HG03045 (cell line): ENCODE measurements at regions not wholly inside any gene's neighbourhood (a gene's known extent, or its start where the extent isn't known, plus 50 kb on each side); places are given as distances from the start of the nearest gene placed in this dataset.

ENCODE experiments used
- ATAC-seq: cut with Tn5 transposase; IDR thresholded peaks from one replicate; pipeline ENCODE4 v1.9.1; 2021; ENCODE audit warnings: mild to moderate bottlenecking, moderate library complexity; ENCODE audit not compliant: unreplicated experiment

- ATAC-seq = no peak
Measured at GRCh38 chr1:65670518-65670917, 122.2 kb upstream of the PDE4B start.

- ATAC-seq = no peak
Measured at GRCh38 chr1:65674522-65674921, 118.2 kb upstream of the PDE4B start.

- ATAC-seq = no peak
Measured at GRCh38 chr1:65679773-65680172, 112.9 kb upstream of the PDE4B start.

DNA sequence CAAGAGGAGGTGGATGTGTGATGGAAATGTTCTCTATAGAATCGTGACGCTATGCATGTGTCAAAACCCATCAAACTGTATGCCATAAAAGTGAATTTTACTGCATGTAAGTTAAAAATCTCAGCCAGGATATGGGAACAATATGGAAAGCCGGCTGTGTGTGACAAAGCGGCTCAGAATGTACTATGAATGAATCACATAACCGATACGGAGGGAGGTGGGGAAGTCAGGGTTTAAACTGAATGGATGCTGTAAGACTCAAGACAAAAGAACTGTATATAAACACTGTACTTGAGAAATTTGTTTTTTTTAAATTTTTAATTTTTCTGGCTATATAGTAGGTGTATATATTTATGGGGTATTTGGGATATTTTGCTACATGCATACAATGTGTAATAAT is 111.6 kb upstream of the PDE4B start:
- ATAC-seq = no peak

DNA sequence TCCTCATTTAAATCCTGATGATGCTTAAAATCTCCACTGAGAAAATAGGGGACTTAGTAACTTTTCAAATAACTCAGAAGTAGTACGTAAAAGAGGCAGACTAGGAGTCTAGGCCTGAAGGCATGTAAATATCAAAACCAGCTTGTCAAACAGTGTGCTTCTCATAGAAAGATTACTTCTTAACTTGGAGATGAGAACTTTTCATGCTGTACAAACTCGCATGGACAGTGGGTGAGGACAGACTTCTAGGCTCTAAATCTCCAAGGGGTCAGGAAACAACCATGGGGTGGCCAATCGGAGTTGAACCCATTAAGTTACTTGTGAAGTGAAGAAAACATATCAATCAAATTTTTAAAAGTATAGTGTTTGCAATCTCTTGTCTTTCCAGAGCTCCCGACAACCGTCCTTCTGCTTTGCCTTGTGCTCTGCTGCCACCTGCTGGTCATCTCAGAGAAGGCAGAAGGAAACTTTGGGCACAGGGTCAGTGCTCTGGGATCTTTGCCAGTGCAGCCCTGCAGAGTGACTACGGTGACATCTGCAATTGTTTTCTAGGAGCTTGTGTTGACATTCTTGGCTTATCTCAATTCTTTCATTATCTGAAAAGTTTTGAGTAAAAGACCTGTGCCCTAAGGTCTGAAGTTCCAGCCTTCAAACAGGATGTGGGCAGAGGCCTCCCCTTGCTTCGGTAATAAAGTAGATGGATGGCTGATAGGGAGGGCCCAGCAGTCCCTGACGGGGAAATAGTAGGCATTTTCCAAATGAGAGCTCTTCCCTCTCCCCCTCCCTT is 105.1 kb upstream of the PDE4B start:
- peak; percentile 93 for ATAC-seq

DNA sequence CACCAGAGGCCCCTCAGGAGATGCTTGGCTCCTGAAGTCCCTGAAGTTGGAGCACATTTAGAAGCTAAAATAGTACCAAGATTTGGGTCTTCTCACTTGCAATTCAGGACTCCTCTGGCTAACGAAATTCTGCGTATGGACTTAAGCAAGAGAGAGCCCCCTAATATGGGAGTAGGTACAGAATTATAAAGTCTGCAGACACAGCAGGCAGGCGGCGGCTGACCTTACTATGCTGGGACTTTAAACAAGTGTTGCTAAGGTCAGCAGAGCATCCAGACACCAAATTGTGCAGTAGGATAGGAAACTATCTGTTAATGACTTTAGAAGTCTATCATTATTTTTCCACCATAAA is 104.5 kb upstream of the PDE4B start:
- ATAC-seq = no peak

- no peak for ATAC-seq
Measured at GRCh38 chr1:65688848-65689247, 103.8 kb upstream of the PDE4B start.

DNA sequence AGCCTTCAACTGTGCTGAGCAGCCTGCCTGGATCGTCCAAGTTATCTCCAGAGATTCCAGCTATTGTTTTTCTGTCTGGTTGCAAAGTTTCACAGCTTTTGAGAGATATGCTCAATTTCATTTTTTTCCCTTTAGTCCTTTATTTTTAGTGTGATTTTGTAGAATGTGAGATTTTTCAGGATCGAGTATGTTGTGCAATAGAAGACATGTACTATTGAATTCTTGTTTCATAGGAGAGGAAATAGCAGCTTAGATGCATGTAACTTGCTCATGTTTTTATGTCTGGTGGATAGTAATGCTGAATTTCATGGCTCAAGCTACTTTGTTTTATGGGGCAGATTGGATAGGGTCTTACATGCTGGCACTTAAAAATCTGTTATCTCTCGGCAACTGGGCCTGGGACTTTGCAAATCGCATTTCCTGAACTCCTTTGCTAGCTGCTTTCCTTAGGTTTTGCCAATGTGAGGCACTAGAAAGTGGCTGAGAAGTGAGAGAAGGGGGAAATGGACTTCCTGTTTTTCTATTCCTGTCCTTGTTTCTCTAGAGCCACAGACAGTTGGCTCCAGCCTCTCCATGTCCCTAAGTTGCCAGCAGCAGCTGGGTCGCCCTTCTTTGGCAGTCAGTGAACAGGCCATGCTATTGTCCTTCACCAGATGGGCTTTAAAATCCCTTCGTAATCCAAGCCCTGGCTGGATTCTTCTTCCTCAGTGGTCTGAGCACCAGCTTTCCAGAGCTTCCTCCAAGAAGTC is 101.4 kb upstream of the PDE4B start:
- no peak for ATAC-seq

- ATAC-seq = no peak
Measured at GRCh38 chr1:65691972-65692371, 100.7 kb upstream of the PDE4B start.

DNA sequence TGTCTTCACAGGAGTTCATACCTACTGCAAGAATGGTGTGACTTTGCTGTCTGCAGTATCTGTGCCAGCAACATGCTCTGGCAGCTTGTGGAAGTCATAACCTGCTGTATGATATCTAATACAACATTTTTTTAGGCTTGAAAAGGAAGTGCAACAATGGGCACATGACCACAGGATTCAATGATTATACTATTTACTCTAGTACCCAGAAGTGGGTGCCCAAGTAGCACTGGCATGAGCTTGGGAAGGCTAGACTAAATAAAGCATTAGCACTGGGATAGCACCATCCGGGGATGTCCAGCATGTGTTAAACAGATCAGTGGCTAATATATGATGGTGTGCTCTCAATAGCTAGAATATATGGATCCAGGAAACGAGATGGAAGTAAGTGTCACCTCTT is 98.6 kb upstream of the PDE4B start:
- no peak for ATAC-seq

DNA sequence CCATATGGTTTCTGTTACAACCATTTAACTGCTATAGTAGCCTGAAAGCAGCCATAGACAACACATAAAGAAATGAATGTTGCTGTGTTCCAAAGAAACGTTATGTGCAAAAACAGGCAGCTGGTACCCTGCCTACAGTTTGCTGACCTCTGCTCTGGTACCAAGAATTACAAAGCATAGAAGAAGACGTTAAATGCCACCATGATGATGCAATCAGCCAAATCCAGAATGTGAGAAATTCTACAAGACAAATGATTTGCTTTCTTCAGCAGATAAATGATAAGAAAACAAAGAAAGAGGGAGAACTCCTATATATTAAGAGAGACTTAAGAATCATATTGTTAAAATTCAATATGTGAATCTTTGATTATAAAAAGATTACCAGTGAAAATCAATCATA is 97.8 kb upstream of the PDE4B start:
- no peak for ATAC-seq

DNA sequence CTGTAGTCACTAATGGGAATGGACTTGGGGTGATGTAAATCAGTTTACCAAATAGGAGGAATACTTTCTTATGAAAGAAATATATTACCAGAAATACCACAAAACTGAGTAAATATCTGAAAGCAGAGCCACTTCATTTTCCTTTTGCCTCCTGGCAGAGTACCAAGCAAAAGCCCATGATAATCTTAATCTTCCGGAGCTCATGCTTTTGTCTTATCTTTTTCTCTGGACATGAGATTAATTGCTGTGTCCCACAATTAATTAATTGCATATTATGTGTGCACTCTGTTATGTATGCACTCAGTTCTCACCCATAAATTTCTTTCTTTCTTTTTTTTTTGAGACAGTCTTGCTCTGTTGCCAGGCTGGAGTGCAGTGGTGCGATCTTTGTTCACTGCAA is 94.1 kb upstream of the PDE4B start:
- no peak for ATAC-seq

- ATAC-seq = no peak
Measured at GRCh38 chr1:65703853-65704252, 88.8 kb upstream of the PDE4B start.

DNA sequence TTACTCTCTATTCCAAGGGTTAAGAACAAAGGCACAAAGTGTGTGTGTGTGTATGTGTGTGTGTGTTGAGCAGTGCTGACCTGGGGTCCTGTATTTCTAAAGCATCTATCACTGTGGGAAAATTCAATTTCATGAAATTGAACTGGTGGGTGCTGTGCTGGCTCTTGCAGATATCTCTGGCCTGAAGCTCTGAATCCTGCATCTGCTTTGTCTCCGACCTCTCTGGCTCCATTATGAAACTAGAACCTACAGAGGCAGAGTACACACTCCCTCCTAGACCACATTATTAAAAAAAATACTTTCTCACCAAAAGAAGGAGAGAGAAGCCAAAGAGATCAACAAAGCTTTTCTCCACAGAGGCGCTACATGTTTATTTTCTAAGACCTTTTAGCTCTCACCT is 88.4 kb upstream of the PDE4B start:
- ATAC-seq = no peak

DNA sequence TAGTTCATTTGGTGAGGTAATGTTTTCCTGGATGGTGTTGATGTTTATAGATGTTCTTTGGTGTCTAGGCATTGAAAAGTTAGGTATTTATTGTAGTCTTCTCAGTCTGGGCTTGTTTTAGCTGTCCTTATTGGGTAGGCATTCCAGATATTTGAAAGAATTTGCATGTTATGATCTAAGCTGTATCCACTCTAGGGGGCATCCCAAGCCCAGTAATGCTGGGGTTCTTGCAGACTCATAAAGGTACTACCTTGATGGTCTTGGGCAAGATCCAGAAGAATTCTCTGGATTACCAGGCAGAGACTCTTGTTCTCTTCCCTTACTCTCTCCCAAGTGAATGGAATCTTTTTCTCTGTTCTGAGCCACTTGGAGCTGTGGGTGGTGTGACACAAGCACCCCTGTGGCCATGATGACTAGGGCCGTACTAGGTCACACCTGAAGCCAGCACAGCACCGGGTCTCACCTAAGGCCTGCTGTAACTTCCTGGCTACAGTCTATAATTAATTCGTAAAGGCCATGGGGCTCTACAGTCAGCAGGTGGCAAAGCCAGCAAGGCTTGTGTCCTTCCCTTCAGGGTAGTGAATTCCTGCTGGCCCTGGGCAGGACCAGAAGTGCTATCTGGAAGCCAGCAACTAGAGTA is 74.8 kb upstream of the PDE4B start:
- ATAC-seq = no peak

DNA sequence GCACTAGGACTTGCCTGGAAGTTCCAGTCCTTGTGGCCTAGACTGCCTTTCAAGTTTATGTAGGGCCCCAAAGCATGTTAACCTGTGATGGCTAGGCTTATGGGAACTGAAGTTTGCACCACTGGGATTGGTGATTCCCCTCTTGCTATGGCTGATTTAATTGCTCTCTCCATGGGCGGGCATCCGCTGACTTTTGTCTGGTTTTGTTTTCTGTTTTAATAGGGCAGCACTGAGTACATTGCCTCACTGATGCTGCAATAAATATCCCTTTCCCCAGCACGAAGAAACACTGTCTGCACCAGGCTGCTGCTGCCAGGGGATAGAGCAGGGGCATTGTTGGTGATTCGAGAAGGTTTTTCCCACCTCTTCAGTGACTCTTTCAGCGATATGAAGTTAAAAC is 73.3 kb upstream of the PDE4B start:
- no peak for ATAC-seq

DNA sequence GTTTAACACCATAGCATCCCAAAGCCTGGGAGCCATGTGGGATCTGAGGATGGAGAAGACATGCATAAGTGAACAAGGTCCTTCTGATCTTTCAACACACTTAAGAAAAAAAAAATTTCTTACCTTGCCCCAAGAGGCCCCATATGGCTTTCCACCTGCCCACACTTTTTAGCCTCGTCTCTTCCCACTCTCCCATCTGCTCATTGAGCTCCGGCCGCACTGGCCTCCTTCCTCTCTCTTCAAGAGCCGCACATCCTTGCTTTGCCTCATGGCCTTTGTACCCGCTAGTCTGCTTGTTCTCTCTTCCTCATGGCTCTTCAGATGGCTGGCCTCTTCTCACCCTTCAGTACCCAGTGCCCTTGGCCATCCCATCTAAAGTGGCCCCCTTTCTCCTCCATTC is 70.2 kb upstream of the PDE4B start:
- no peak for ATAC-seq

DNA sequence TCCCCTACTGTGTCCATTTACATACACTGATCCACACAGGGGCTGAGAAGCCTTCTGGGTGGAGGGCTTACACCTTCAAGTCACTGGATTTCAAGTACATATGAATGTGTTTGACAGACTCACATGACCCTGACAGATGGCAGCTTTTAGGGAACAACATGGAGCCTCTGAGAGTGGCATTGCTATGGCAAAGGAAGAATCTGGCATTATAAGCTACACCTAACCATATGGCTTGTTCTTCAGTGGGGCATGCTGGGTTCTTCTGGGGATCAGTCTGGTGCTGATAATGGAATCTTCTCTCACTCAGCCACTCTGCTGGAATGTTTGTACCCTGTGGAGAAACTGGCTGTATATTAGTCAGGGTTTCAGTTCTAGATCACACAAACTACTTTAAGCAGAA is 68.5 kb upstream of the PDE4B start:
- ATAC-seq = no peak

DNA sequence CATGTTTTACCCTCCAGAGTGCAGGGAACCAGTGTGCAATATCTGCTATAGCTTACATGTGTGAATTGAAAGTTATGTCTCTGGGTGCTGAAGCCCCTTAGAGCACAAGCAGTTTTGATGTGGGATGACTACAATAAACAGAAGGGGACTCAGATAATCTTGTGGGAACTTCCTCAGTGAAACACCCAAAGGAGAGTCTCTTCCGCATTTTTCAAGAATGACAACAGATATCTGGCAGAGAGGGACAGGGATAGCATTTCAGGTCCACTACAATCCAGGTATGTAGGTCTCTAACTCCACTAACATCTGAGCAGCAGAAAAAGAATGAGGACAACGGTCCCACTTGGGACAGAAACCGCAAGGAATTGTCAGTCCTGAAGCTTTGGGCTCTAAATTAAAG is 67.6 kb upstream of the PDE4B start:
- no peak for ATAC-seq

DNA sequence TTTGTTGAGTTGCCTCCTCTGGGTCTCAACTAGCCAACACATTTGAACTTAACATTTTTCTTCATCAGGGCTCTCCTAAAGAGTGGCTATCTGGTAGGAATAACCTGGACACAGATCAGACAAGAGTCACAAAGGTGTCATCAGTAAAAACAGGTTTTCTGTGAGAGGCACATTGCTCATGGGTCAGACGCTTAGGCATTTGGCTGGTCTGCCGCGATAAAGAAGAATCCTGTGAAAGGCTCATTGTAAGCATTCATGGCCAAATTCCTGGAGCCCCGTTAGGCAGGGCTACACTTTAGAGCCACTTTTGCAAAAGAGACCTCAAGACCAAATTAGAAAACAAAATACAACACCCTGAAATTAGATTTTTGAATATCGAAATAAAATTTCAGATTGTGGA is 64.2 kb upstream of the PDE4B start:
- no peak for ATAC-seq

DNA sequence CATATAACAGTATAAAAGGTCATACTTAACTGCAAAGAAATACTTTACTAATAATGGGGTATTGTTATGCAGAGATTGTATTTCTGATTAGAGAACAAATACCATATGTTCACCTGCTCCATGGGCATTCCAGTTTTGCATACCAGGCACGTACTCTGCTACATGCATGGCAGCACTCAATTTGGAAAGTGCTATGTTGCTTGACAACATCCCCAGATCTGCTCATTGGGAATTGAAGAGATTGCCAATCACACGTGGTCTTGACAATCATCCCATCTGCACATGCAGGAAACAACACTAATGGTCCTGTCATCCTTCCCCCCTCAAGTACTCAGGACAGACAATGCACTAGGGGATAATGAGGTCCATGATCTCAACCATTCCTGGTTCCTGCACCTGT is 63.4 kb upstream of the PDE4B start:
- ATAC-seq = no peak

GRCh38 chr1:65734979-65735378 is 57.7 kb upstream of the PDE4B start:
- no peak for ATAC-seq
